Activated T-helper 2 cell treated with anti-CD3 and anti-CD28 coated beads, Interferon-gamma antibody, Interleukin-2, Interleukin-4, amounts not matched to agents 10 μg/mL and 5 μg/mL and 100 μg/mL, durations not matched to agents 14 hours and 24 hours and 36 hours (primary cell): ENCODE measurements at regions not wholly inside any gene's neighbourhood (a gene's known extent, or its start where the extent isn't known, plus 50 kb on each side); places are given as distances from the start of the nearest gene placed in this dataset.

Experiments
- DNase-seq: peaks from one replicate; pipeline ENCODE4 v3.0.0; 2021; ENCODE audit warnings: low spot score
- H3K27ac Mint-ChIP-seq: one replicate; pipeline ENCODE4 v1.8.0; 2021; ENCODE audit warnings: mixed read lengths
- H3K27me3 Mint-ChIP-seq: one replicate; pipeline ENCODE4 v1.8.0; 2021; ENCODE audit warnings: low read depth, mixed read lengths
- H3K36me3 Mint-ChIP-seq: one replicate; pipeline ENCODE4 v1.8.0; 2021; ENCODE audit warnings: low read depth, mixed read lengths
- H3K4me1 Mint-ChIP-seq: one replicate; pipeline ENCODE4 v1.8.0; 2021; ENCODE audit warnings: low read depth, mixed read lengths
- H3K4me3 Mint-ChIP-seq: one replicate; pipeline ENCODE4 v1.8.0; 2021; ENCODE audit warnings: low read depth, mild to moderate bottlenecking, moderate library complexity, mixed read lengths
- H3K9me3 Mint-ChIP-seq: one replicate; pipeline ENCODE4 v1.8.0; 2021; ENCODE audit warnings: mixed read lengths
- intact Hi-C: fragments of 100-400 bp; cut with micrococcal nuclease; formaldehyde crosslinking; loops from one replicate; pipeline ENCODE4 v1.15.1; 2023

DNA sequence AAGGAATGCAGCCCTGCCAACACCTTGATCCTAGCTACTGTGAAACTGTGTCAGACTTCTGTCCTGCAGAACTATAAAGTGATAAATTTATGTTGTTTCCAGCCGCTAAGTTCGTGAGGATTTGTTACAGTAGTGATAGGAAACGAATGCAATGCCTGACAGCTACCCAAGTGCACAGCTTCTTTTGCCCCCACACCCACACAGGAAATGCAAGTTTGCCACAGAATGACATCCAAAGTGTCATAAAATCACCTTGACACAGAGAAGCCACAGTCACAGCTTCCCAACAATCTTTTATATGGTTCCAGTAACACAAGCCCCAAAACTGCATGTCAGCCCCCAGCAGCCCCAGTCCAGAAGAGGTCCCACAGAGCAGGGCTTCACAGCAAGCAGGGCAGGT lies 216.9 kb upstream of the S100G start:
- Mint-ChIP-seq H3K27ac (no peak overlapping the region), H3K36me3 (no peaks in the 10 kb centered on the region), H3K9me3 (no peaks in the 10 kb centered on the region), H3K27me3 (no peaks in the 10 kb centered on the region), H3K4me3 (no peak overlapping the region), H3K4me1 (peaks cover 3% of the 10 kb centered on the region)
- intact Hi-C loops: no loop called here
- DNase-seq: no peak

DNA sequence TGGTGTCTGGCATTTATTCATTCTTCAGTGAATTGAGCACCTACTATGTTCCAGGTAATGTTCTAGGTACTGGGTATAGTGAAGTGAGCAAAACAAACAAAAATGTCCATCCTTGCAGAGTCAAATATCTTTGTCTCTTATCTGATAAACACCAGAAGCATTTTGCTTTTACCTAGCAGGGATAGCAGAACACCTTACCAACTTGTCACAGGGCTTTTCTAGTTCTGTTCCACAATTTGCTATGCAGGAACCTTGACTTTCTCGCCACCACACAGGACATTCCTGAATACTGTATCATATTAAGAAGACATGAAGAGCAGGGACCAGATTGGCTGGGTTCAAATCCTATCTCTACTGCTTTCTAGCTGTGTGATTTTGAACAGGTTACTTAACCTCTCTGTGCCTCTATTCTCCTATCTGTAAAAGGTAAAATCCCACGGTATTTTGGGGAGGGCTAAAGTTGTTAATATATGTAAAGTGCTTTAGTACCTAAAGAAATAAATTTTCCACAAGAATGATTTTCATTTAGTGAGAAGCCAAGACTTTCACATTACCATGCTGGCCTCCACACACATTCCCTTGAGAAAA lies 214.5 kb upstream of the S100G start:
- peaks cover 3% of the 10 kb centered on the region for H3K4me1 Mint-ChIP-seq
- H3K27ac Mint-ChIP-seq: no peak overlapping the region
- intact Hi-C loops: no loop called here
- no peak for DNase-seq
- H3K36me3 Mint-ChIP-seq: no peaks in the 10 kb centered on the region
- no peaks in the 10 kb centered on the region for H3K9me3 Mint-ChIP-seq
- H3K27me3 Mint-ChIP-seq: no peaks in the 10 kb centered on the region
- no peak overlapping the region for H3K4me3 Mint-ChIP-seq

DNA sequence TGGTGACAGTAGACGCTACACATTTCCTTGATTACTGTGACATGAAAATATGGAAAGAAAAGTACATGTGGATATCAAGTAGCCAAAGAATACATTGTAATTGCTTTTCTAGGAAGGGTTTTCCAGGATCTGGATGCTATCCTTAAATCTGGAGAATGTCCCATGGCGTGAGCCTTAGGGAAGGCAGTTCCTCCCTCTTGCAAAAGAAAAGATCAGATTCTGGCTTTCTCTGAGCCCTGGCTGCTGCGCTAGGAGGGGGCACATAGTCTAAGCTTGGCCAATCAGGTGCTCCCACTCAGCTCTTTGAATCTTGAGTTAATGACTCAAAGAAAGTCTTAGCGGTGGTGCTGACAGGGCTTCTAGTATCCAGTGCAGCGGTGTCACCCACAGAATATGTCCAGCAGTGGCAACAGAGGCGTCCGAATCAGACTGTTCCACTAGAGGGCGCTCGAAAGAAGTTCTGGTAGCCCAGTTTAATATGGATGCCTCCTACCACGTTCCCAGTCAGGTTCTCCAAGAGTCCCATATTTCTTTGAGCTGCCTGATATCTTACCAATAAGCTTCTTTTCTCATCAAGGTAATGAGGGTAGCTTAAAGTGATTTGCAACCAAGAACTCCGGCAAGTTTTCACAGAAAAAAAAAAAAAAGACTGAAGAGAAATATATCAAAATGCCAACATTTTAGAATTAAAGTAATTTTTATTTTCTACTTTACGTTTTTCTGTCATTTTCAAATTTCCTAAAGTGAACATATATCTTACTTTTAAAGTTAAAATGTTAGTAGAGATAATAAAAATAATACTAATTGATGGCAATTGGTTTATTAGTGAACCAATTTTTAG lies 213.4 kb upstream of the S100G start:
- peak; percentile 26 for DNase-seq
- no peak overlapping the region for H3K27ac Mint-ChIP-seq
- no peaks in the 10 kb centered on the region for H3K27me3 Mint-ChIP-seq
- H3K9me3 Mint-ChIP-seq: no peaks in the 10 kb centered on the region
- intact Hi-C loops: loop anchor here (2.0 kb wide), 1 partner anchor 258 kb away; no protein-coding TSS in a partner anchor
- H3K4me1 Mint-ChIP-seq: peaks cover 3% of the 10 kb centered on the region
- H3K36me3 Mint-ChIP-seq: no peaks in the 10 kb centered on the region
- H3K4me3 Mint-ChIP-seq: no peak overlapping the region

DNA sequence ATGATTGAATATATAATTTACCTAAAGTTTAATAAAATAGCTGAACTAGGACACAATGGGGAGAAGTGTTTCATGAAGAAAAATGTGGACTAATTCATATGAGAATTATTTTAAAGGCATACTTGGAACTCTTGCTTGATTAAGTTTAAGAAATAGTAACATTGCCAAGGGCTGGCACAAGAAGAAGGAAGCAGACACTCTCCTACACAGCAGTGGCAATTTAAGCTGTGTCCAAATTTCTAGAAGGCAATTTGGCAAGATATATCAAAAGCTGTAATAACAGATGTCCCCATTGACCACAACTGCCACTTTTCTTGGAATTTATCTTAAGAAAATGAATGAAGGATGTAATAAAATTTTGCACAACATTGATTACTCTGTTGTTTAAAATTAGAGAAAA lies 209.5 kb upstream of the S100G start:
- Mint-ChIP-seq H3K9me3 (no peaks in the 10 kb centered on the region), H3K4me3 (no peak overlapping the region), H3K4me1 (no peaks in the 10 kb centered on the region), H3K27me3 (no peaks in the 10 kb centered on the region), H3K36me3 (no peaks in the 10 kb centered on the region), H3K27ac (no peak overlapping the region)
- intact Hi-C loops: no loop called here
- DNase-seq: no peak

DNA sequence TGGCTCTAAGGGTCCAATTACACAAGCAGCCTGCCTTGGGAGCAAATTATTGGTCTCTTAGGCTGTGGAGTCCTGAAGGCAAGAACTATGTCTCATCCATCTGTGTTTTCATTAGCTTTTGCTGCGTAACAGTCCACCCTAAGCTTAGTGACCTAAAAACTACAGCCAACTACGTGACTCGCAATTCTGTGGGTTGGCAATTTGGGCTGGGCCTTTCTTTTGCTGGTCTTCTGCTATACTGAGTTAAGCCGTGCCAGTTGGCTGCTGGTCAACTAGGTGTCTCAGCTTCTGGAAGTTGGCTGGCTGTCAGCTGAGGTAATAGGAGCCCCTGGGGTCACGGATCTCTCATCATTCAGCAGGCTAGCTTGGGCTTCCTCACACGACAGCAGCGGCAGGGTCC lies 205.6 kb upstream of the S100G start:
- no peaks in the 10 kb centered on the region for H3K36me3 Mint-ChIP-seq
- no peaks in the 10 kb centered on the region for H3K27me3 Mint-ChIP-seq
- no peaks in the 10 kb centered on the region for H3K9me3 Mint-ChIP-seq
- intact Hi-C loops: no loop called here
- no peak overlapping the region for H3K4me3 Mint-ChIP-seq
- no peak for DNase-seq
- no peak overlapping the region for H3K27ac Mint-ChIP-seq
- no peaks in the 10 kb centered on the region for H3K4me1 Mint-ChIP-seq

DNA sequence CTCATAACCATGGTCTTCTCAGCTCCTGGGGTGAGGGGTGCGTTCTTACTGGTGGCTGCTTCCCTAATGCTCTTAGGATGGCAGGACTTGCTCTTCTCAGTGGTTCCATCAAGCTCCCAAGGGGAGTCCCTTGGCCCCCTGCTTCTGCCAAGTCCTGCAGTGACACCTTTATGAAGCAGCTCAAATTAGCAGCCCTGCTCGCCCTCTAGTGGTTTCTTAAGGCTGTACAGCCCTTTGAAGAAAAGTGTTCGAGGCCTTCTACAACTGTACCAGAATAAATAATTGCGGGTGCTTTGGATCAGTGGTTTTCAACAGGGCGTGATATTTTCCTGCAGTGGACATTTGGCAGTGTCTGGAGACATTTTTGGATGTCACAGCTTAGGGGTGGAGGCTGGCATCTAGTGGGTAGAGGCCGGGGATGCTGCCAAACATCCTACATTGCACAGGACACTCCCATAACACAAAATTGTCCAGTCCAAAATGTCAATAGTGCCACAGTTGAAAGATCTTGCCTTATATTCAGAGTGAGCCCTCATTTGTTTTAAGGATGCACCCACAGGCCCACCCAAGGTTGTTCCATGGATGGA lies 204.7 kb upstream of the S100G start:
- H3K27ac Mint-ChIP-seq: no peak overlapping the region
- no peaks in the 10 kb centered on the region for H3K36me3 Mint-ChIP-seq
- intact Hi-C loops: no loop called here
- DNase-seq: no peak
- no peak overlapping the region for H3K4me3 Mint-ChIP-seq
- H3K9me3 Mint-ChIP-seq: no peaks in the 10 kb centered on the region
- no peaks in the 10 kb centered on the region for H3K4me1 Mint-ChIP-seq
- H3K27me3 Mint-ChIP-seq: no peaks in the 10 kb centered on the region

DNA sequence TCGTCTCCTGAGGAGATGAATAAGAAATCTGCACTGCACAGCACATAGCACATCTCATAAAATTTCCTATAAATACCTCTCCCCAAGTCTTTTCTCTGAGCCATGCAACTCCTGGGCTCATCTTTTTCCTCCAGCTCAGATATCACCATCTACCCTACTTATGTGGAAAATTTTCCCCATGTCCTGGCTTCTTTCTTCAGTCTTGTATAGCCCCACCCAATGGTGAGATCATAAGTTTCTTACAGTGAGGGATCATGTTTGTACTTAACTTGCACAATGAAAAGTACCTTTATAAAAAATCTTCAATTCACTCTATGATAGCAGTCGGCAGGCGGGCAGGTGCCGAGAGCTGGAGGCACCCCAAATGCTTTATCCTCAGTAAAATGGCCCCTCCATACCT lies 198.6 kb upstream of the S100G start:
- Mint-ChIP-seq H3K36me3 (no peaks in the 10 kb centered on the region), H3K9me3 (no peaks in the 10 kb centered on the region), H3K27ac (no peak overlapping the region), H3K4me1 (peaks cover 1% of the 10 kb centered on the region), H3K27me3 (no peaks in the 10 kb centered on the region), H3K4me3 (no peak overlapping the region)
- no peak for DNase-seq
- intact Hi-C loops: no loop called here

DNA sequence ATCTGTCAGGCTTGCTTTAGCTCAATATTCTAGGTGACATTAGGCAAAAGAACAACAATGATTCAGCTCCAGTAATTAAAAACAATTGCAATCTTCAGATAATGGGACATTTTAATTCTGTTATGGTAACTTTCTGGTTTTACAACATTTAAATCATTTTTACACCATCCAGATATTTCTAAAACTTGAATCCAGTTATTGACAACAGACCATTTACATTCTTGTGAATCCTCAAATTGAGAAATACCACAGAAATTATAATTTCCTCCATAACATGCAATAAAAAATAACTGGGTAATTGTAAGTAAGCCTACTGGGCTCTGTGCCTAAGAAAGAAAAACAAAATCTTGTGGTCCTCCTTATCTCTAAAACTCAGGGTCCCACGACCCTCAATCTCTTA lies 195.0 kb upstream of the S100G start:
- peaks cover 1% of the 10 kb centered on the region for H3K4me1 Mint-ChIP-seq
- intact Hi-C loops: no loop called here
- no peaks in the 10 kb centered on the region for H3K27me3 Mint-ChIP-seq
- no peaks in the 10 kb centered on the region for H3K9me3 Mint-ChIP-seq
- no peak overlapping the region for H3K27ac Mint-ChIP-seq
- no peak overlapping the region for H3K4me3 Mint-ChIP-seq
- no peaks in the 10 kb centered on the region for H3K36me3 Mint-ChIP-seq
- DNase-seq: no peak

DNA sequence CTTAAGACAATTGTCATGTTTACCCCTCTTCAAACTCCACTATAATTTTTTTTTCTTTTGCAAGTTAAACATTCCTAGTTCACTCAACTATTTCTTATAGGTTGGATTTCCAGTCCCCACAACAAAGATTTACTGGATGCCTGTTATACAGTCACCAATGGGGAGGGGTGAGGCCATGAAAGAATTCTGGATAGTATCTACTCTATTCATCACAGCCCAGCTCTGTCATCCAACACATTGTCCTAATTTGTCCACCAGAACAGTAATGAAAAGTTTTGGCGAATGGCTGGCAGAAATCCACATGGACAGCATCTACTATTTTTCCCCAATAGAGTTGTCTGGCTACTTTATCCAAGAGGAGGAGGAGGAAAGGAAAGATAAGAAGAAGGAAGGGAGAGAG lies 192.7 kb upstream of the S100G start:
- H3K27ac Mint-ChIP-seq: no peak overlapping the region
- no peaks in the 10 kb centered on the region for H3K4me1 Mint-ChIP-seq
- DNase-seq: no peak
- H3K9me3 Mint-ChIP-seq: no peaks in the 10 kb centered on the region
- H3K4me3 Mint-ChIP-seq: no peak overlapping the region
- intact Hi-C loops: no loop called here
- no peaks in the 10 kb centered on the region for H3K36me3 Mint-ChIP-seq
- no peaks in the 10 kb centered on the region for H3K27me3 Mint-ChIP-seq

DNA sequence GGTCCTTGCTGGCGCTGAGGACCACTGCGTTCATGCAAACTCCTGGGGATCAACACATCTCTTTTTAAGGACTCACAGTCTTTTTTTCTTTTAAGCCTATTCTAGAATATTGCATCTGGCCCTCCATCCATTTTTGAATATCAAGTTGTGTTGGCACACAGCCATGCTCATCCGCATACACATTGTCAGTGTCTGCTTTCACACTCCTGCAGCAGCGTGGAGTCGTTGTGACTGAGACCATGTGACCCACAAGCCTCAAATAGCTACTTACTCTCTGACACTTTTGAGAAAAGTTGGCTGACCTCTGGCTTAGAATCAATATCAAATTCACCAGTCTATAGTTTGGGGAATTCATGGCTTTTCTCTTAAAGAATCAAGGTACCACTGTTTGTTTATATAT lies 191.8 kb upstream of the S100G start:
- Mint-ChIP-seq H3K9me3 (no peaks in the 10 kb centered on the region), H3K4me1 (no peaks in the 10 kb centered on the region), H3K4me3 (no peak overlapping the region), H3K27ac (no peak overlapping the region), H3K27me3 (no peaks in the 10 kb centered on the region), H3K36me3 (no peaks in the 10 kb centered on the region)
- no peak for DNase-seq
- intact Hi-C loops: no loop called here

DNA sequence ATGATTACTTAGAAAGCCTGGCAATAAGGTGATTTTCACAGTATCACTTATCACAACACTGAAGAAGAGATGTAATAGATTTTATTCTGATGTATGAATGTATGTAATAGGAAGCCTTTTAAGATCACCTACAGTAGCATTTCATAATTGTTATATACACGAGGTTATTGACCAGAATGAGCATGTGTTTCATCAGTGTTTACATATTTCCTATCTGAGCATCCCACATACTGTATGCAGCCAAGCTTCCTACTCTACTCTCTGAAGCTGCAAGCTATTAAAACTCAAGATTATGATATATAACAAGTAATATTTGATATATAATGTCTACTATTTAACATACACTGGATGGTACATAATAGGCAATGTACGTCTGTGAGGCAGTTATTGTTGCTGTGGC lies 190.9 kb upstream of the S100G start:
- Mint-ChIP-seq H3K27ac (no peak overlapping the region), H3K27me3 (no peaks in the 10 kb centered on the region)

DNA sequence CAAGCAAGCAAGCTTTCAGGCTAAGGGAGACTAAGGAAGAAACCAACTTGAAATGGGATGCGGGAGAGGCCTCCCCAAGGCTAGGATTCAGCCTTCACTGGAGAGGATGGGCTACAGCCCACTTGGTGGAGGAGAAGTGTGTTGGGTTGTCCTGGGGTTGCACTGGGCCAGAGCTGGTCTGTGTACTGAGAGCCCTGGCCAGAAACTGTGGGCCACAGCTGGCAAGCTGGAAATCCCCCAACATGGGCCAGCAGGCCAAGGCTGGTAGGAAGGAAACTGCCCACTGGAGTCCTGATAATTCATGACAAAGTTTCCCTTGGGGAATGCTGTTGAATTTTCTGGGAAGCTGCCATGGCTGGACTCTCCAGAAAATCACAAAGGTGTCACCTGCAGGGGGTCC lies 188.0 kb upstream of the S100G start:
- no peak overlapping the region for H3K27ac Mint-ChIP-seq
- H3K9me3 Mint-ChIP-seq: no peaks in the 10 kb centered on the region
- no peaks in the 10 kb centered on the region for H3K4me1 Mint-ChIP-seq
- intact Hi-C loops: no loop called here
- no peak for DNase-seq
- H3K36me3 Mint-ChIP-seq: no peaks in the 10 kb centered on the region
- no peak overlapping the region for H3K4me3 Mint-ChIP-seq
- peaks cover 1% of the 10 kb centered on the region for H3K27me3 Mint-ChIP-seq

More for the DNA sequence above, 190.9 kb upstream of the S100G start:
- Mint-ChIP-seq H3K4me1 (no peaks in the 10 kb centered on the region), H3K36me3 (no peaks in the 10 kb centered on the region), H3K4me3 (no peak overlapping the region), H3K9me3 (no peaks in the 10 kb centered on the region)
- no peak for DNase-seq
- intact Hi-C loops: no loop called here

DNA sequence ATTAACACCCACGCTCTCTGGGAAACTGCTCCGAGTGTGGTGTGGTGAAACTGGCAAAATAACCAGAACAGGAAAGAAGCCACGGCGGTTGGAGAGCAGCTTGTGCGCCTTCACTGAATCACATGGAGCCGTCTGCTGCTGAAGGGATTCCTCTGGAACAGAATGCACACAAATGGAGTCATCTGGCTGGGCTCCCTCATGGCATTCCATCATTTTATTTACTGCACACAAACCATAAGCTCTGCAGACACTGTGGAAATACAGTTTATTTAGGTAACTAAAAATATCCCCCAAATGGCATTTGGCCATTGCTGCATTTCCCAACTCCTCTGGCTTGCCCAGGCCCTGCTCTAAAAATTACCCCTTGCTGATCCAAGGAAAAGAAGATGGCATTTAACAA lies 187.0 kb upstream of the S100G start:
- no peaks in the 10 kb centered on the region for H3K9me3 Mint-ChIP-seq
- intact Hi-C loops: no loop called here
- H3K36me3 Mint-ChIP-seq: no peaks in the 10 kb centered on the region
- no peak overlapping the region for H3K27ac Mint-ChIP-seq
- no peak overlapping the region for H3K4me3 Mint-ChIP-seq
- no peak for DNase-seq
- H3K27me3 Mint-ChIP-seq: peaks cover 1% of the 10 kb centered on the region
- no peaks in the 10 kb centered on the region for H3K4me1 Mint-ChIP-seq
